Panc1 (cell line): ENCODE measurements at regions not wholly inside any gene's neighbourhood (a gene's known extent, or its start where the extent isn't known, plus 50 kb on each side); places are given as distances from the start of the nearest gene placed in this dataset.

Source experiments
- ATAC-seq: fragments of 200-7000 bp; cut with Tn5 transposase; 2 replicates; pipeline ENCODE4 v1.9.1; 2020; ENCODE audit warnings: mild to moderate bottlenecking, moderate library complexity
- BruUV-seq: library from RNA; stranded (reverse); fragments of 400-500 nt; replicated peaks from 2 replicates; lab custom pipeline; 2021; lab: Mats Ljungman, UMichigan
- CTCF ChIA-PET: fragments of 300-600 bp; sonication (Branson Sonifier 250); formaldehyde crosslinking; loops from one replicate; lab custom pipeline; 2022; ENCODE audit warnings: antibody characterized with exemption; lab: Charles Lee
- POLR2A ChIA-PET: fragments of 300-600 bp; sonication (Branson Sonifier 250); formaldehyde crosslinking; loops from one replicate; lab custom pipeline; 2022; ENCODE audit warnings: antibody characterized with exemption; lab: Charles Lee
- DNase-seq: peaks from one replicate; pipeline ENCODE4 v3.0.0-alpha.2; 2010; ENCODE audit warnings: low read depth, low spot score
- H3K27ac ChIP-seq: 2 replicates; pipeline ENCODE4 v1.5.1; 2011; ENCODE audit warnings: mild to moderate bottlenecking, low read length, inconsistent platforms
- H3K27me3 ChIP-seq: fragments of 200-500 bp; sonication (Bioruptor generic); 2 replicates; pipeline ENCODE4 v1.6.0; 2014; ENCODE audit warnings: low read length, inconsistent platforms; ENCODE audit not compliant: control insufficient read depth, insufficient read depth
- H3K36me3 ChIP-seq: fragments of 200-500 bp; sonication (Bioruptor generic); 2 replicates; pipeline ENCODE4 v1.5.1; 2014; ENCODE audit warnings: inconsistent platforms, mild to moderate bottlenecking, low read length, moderate library complexity; ENCODE audit not compliant: control insufficient read depth, insufficient read depth
- H3K4me1 ChIP-seq: 2 replicates; pipeline ENCODE4 v1.5.1; 2011; ENCODE audit warnings: inconsistent platforms, mild to moderate bottlenecking, low read length, moderate library complexity; ENCODE audit not compliant: control insufficient read depth, insufficient read depth
- H3K4me3 ChIP-seq, 2 experiments: 2 replicates each; pipeline ENCODE4 v1.5.1; 2011 to 2012; ENCODE audit warnings: low read depth in 2 of 2, low read length in 2 of 2, mild to moderate bottlenecking in 2 of 2, inconsistent platforms in 1 of 2, moderate library complexity in 1 of 2
- H3K9me3 ChIP-seq: fragments of 200-500 bp; sonication (Bioruptor generic); 2 replicates; pipeline ENCODE4 v1.5.1; 2014; ENCODE audit warnings: low read depth, mild to moderate bottlenecking, inconsistent platforms, low read length, moderate library complexity; ENCODE audit not compliant: control insufficient read depth, insufficient read depth
- CTCF ChIP-seq: fragments of 450-650 bp; IDR thresholded peaks from 2 replicates; pipeline ENCODE4 v1.5.1; 2017; ENCODE audit warnings: mild to moderate bottlenecking
- POLR2AphosphoS5 ChIP-seq: IDR thresholded peaks from 2 replicates; pipeline ENCODE4 v1.6.1; 2012; ENCODE audit warnings: mild to moderate bottlenecking, low read depth, low read length, moderate library complexity
- REST ChIP-seq, 2 experiments: IDR thresholded peaks; 2 replicates each; pipeline ENCODE4 v1.6.1; 2011 to 2012; ENCODE audit warnings: low read depth in 2 of 2, control low read depth in 1 of 2, low read length in 1 of 2, mild to moderate bottlenecking in 1 of 2, moderate library complexity in 1 of 2; ENCODE audit not compliant: insufficient read depth in 1 of 2
- SIN3A ChIP-seq: IDR thresholded peaks from 2 replicates; pipeline ENCODE4 v1.6.1; 2012; ENCODE audit warnings: low read depth, mild to moderate bottlenecking, low read length, moderate library complexity, borderline replicate concordance; ENCODE audit not compliant: insufficient read depth
- TCF7L2 ChIP-seq: IDR thresholded peaks from 2 replicates; pipeline ENCODE4 v1.6.1; 2011; ENCODE audit warnings: mild to moderate bottlenecking, low read depth, low read length, inconsistent platforms
- in situ Hi-C: cut with HindIII; loops from 2 replicates; pipeline ENCODE4 v1.10.0; 2016; ENCODE audit warnings: low sequenced_read_pairs, low pct_unique_long_range_greater_than_20kb
- intact Hi-C: fragments of 100-400 bp; cut with micrococcal nuclease; formaldehyde crosslinking; loops from one replicate; pipeline ENCODE4 v1.10.0; 2022; ENCODE audit not compliant: unreplicated experiment

DNA sequence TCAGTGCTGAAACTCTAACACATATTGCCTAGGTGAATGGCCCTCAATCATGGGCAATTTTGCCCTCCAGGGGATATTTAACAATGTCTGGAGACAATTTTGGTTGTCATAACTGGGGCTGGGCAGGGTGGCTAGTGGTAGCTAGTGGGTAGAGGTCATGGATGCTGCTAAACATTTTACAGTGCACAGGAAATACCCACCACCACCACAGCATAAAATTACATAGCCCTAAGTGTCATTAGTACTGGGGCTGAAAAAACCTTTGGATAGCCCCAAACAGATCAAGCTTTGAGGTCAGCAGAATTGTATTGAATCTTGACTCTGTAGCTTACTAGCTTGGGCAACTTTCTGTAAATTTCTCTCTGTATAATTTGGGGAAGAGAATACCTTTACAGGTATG is 758.0 kb downstream of the BCL11B start:
- in situ Hi-C loops (no loop called here), intact Hi-C loops (no loop called here)
- DNase-seq (no peak), ATAC-seq (no peak)
- ChIA-PET CTCF (no interaction called here), POLR2A (no interaction called here)
- H3K27me3 ChIP-seq = no peaks in the 10 kb centered on the region
- no peaks in the 10 kb centered on the region for H3K9me3 ChIP-seq
- BruUV-seq = no TSS peak
- no peak overlapping the region for H3K27ac ChIP-seq
- H3K4me3 ChIP-seq = no peak overlapping the region
- H3K4me1 ChIP-seq = no peaks in the 10 kb centered on the region
- no peak for TF ChIP-seq SIN3A
- no peak for TF ChIP-seq REST (IDR thresholded peaks at IDR 0.05; ENCODE audit: insufficient read depth in 1 of 2, low read depth in 2 of 2, low read length in 1 of 2)
- no peak for TF ChIP-seq POLR2AphosphoS5
- no peak for TF ChIP-seq CTCF
- no peak for TF ChIP-seq TCF7L2
- H3K36me3 ChIP-seq = no peaks in the 10 kb centered on the region

- H3K27me3 ChIP-seq = no peaks in the 10 kb centered on the region
- in situ Hi-C loops = no loop called here
- no peak for DNase-seq
- TF ChIP-seq POLR2AphosphoS5 (no peak), CTCF (no peak), SIN3A (no peak), TCF7L2 (no peak), REST (IDR thresholded peaks at IDR 0.05; ENCODE audit: insufficient read depth in 1 of 2, low read depth in 2 of 2, low read length in 1 of 2) (no peak)
- ChIA-PET POLR2A (no interaction called here), CTCF (no interaction called here)
- ATAC-seq = no peak
- no peaks in the 10 kb centered on the region for H3K36me3 ChIP-seq
- no TSS peak for BruUV-seq
- intact Hi-C loops = no loop called here
- H3K9me3 ChIP-seq = no peaks in the 10 kb centered on the region
- no peaks in the 10 kb centered on the region for H3K4me1 ChIP-seq
- no peak overlapping the region for H3K4me3 ChIP-seq
- H3K27ac ChIP-seq = no peak overlapping the region
These were observed 735.7 kb downstream of the BCL11B start for GRCh38 chr14:98536256-98536655.
